Sigmoid colon (tissue), 6 donors: ENCODE measurements at regions not wholly inside any gene's neighbourhood (a gene's known extent, or its start where the extent isn't known, plus 50 kb on each side); places are given as distances from the start of the nearest gene placed in this dataset.

Experiments used
- DNase-seq: peaks from one replicate; pipeline ENCODE4 v3.0.0-alpha.2; 2019
- H3K27ac ChIP-seq, 4 donors: fragments of 200-600 bp; sonication (generic); one replicate each; pipeline ENCODE4 v1.5.1; 2016 to 2019; ENCODE audit warnings: mild to moderate bottlenecking in 1 of 4
- H3K27me3 ChIP-seq, 3 donors: fragments of 200-600 bp; sonication (generic); one replicate each; pipeline ENCODE4 v1.5.1; 2019; ENCODE audit warnings: mild to moderate bottlenecking in 1 of 3
- H3K36me3 ChIP-seq, 4 donors: fragments of 200-600 bp; sonication (generic); one replicate each; pipeline ENCODE4 v1.5.1; 2016 to 2019
- H3K4me1 ChIP-seq, 4 donors: fragments of 200-600 bp; sonication (generic); one replicate each; pipeline ENCODE4 v1.5.1; 2017 to 2019
- H3K4me3 ChIP-seq, 4 donors: fragments of 200-600 bp; sonication (generic); one replicate each; pipeline ENCODE4 v1.5.1; 2017 to 2019; ENCODE audit warnings: mild to moderate bottlenecking in 2 of 4, moderate library complexity in 1 of 4
- H3K9me3 ChIP-seq, 4 donors: fragments of 200-600 bp in 3 of 4; sonication (generic) in 3 of 4; one replicate each; pipeline versions ENCODE4 v1.5.1 to v1.6.1; 2013 to 2019
- EP300 ChIP-seq, 4 donors: sonication (generic); formaldehyde crosslinking; IDR thresholded peaks; one replicate each; pipeline ENCODE4 v1.6.1; 2017; ENCODE audit warnings: antibody characterized with exemption in 4 of 4
- POLR2A ChIP-seq, 2 donors: fragments of 450-650 bp; IDR thresholded peaks; one replicate each; pipeline ENCODE4 v1.6.1; 2016; ENCODE audit warnings: antibody characterized with exemption in 2 of 2, mild to moderate bottlenecking in 2 of 2, moderate library complexity in 2 of 2
- POLR2AphosphoS5 ChIP-seq, 4 donors: sonication (generic); formaldehyde crosslinking; IDR thresholded peaks; one replicate each; pipeline ENCODE4 v1.6.1; 2017; ENCODE audit warnings: antibody characterized with exemption in 4 of 4
- WGBS, 2 donors: extraction: QIAGEN DNeasy Blood & Tissue Kit; methylation state at CpG; one replicate each; pipeline ENCODE4 v1.1.7; 2013; 5-methylcytosine and 5-hydroxymethylcytosine counted together
- intact Hi-C: fragments of 100-400 bp; cut with DNase I; formaldehyde crosslinking; loops from one replicate; pipeline ENCODE4 v1.15.1; 2023
- TF ChIP-seq, protein P1 (sequence below), 4 experiments: fragments of 450-650 bp in 3 of 4; fragments of 200-600 bp in 1 of 4; IDR thresholded peaks; one replicate each; pipeline ENCODE4 v1.5.1; 2016 to 2019; ENCODE audit warnings: antibody characterized with exemption in 4 of 4, mild to moderate bottlenecking in 3 of 4, moderate library complexity in 2 of 4
- donor health status: healthy with polysubstance abuse.
- donor health status: healthy.

DNA sequence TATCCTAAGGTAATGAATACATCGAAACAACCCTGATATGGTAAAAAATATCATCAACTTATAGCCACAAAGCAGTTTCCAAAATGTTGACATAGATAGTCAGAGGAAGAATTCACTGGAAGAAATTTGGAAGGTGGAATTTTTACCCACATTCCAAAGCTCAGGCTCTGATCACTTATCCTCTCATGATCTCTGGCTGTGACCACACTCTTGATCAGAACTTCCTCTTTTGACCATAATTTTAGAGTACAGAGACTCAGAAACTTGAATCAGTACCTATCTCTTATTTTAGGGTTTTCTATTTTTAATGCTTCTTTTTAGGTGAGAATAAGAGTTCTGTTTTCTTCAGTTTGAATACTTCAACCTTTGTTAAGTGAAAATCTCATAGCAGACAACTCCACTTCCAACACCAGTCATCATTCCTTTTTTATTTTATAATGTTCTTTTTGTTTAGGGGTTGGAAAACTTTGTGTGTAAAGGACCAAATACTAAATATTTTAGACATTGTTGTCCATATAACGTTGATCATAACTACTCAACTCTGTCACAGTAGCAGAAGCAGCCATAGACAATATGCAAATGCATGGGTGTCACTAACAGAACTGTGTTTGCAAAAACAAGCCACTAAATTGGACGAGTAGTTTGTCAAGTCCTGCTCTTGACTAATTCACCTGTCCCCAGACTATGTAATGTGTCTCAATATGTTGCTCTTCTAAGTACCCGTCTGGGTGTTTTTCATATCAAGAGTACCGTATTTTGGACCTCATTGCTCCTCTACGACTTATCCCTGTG lies 891.6 kb upstream of the CRIM1 start:
- Histone ChIP-seq H3K4me1 (no peaks in the 10 kb centered on the region), H3K27me3 (no peaks in the 10 kb centered on the region), H3K27ac (no peak overlapping the region), H3K9me3 (no peaks in the 10 kb centered on the region), H3K36me3 (no peaks in the 10 kb centered on the region), H3K4me3 (no peak overlapping the region)
- 77 to 88% methylated on average over 6 of the region's 6 CpGs for WGBS, 2 donors
- TF ChIP-seq EP300 (IDR thresholded peaks at IDR 0.05) (no peak), POLR2AphosphoS5 (IDR thresholded peaks at IDR 0.05) (no peak), POLR2A (IDR thresholded peaks at IDR 0.05) (no peak)
- TF ChIP-seq, protein P1, sequence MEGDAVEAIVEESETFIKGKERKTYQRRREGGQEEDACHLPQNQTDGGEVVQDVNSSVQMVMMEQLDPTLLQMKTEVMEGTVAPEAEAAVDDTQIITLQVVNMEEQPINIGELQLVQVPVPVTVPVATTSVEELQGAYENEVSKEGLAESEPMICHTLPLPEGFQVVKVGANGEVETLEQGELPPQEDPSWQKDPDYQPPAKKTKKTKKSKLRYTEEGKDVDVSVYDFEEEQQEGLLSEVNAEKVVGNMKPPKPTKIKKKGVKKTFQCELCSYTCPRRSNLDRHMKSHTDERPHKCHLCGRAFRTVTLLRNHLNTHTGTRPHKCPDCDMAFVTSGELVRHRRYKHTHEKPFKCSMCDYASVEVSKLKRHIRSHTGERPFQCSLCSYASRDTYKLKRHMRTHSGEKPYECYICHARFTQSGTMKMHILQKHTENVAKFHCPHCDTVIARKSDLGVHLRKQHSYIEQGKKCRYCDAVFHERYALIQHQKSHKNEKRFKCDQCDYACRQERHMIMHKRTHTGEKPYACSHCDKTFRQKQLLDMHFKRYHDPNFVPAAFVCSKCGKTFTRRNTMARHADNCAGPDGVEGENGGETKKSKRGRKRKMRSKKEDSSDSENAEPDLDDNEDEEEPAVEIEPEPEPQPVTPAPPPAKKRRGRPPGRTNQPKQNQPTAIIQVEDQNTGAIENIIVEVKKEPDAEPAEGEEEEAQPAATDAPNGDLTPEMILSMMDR (IDR thresholded peaks at IDR 0.05), result no peak
- DNase-seq, result no peak
- intact Hi-C loops, result no loop called here

- intact Hi-C loops, result no loop called here
- H3K27ac ChIP-seq, result no peak overlapping the region
- H3K4me1 ChIP-seq, result no peaks in the 10 kb centered on the region
- TF ChIP-seq POLR2A (IDR thresholded peaks at IDR 0.05) (no peak), EP300 (IDR thresholded peaks at IDR 0.05) (no peak), POLR2AphosphoS5 (IDR thresholded peaks at IDR 0.05) (no peak)
- TF ChIP-seq, protein P1 (IDR thresholded peaks at IDR 0.05), result no peak
- H3K36me3 ChIP-seq, result no peaks in the 10 kb centered on the region
- no peak overlapping the region for H3K4me3 ChIP-seq
- no peak for DNase-seq
- no peaks in the 10 kb centered on the region for H3K27me3 ChIP-seq
- 60 to 68% methylated on average over 5 of the region's 5 CpGs for WGBS, 2 donors
- no peaks in the 10 kb centered on the region for H3K9me3 ChIP-seq
These were observed 893.2 kb upstream of the CRIM1 start for GRCh38 chr2:35462226-35462998.

- Histone ChIP-seq H3K9me3 (no peaks in the 10 kb centered on the region), H3K27me3 (no peaks in the 10 kb centered on the region), H3K27ac (no peak overlapping the region), H3K4me3 (no peak overlapping the region), H3K4me1 (no peaks in the 10 kb centered on the region), H3K36me3 (no peaks in the 10 kb centered on the region)
- TF ChIP-seq EP300 (IDR thresholded peaks at IDR 0.05) (no peak), POLR2A (IDR thresholded peaks at IDR 0.05) (no peak), POLR2AphosphoS5 (IDR thresholded peaks at IDR 0.05) (no peak)
- TF ChIP-seq, protein P1 (IDR thresholded peaks at IDR 0.05), result no peak
- intact Hi-C loops, result no loop called here
- no peak for DNase-seq
These were observed 894.2 kb upstream of the CRIM1 start for GRCh38 chr2:35461406-35461805.

GRCh38 chr2:35454966-35455638 lies 900.5 kb upstream of the CRIM1 start:
- TF ChIP-seq POLR2AphosphoS5 (IDR thresholded peaks at IDR 0.05) (no peak), EP300 (IDR thresholded peaks at IDR 0.05) (no peak), POLR2A (IDR thresholded peaks at IDR 0.05) (no peak)
- TF ChIP-seq, protein P1 (IDR thresholded peaks at IDR 0.05), result no peak
- WGBS, 2 donors, result 75 to 91% methylated on average over 3 of the region's 3 CpGs
- Histone ChIP-seq H3K27ac (no peak overlapping the region), H3K9me3 (no peaks in the 10 kb centered on the region), H3K4me3 (no peak overlapping the region), H3K4me1 (no peaks in the 10 kb centered on the region), H3K36me3 (no peaks in the 10 kb centered on the region), H3K27me3 (no peaks in the 10 kb centered on the region)
- DNase-seq, result no peak
- intact Hi-C loops, result no loop called here
